Activated naive CD4-positive, alpha-beta T cell (primary cell): ENCODE measurements at regions not wholly inside any gene's neighbourhood (a gene's known extent, or its start where the extent isn't known, plus 50 kb on each side); places are given as distances from the start of the nearest gene placed in this dataset.

Experiments used
- DNase-seq, 4 experiments: peaks; one replicate each; lab custom pipeline; 2025; lab: John Stamatoyannopoulos, UW

DNA sequence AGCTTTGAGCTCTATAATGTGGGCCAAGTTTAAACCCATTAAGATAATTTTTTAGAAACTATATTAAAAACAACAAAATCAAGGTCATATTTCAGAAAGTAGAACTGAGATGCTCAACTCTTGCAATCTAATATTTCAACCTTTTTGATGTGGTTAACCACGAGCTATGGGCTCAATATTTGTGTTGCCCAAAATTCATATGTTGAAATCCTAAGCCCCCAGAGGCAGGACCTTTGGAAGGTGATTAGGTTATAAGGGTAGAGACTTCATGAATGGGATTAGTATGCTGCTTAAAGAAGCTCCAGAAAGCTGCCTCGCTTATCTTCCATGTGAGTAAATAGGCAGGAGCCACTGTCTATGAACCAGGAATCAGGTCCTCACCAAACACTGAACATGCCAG, 284.4 kb downstream of the CRPPA start:
- no peak for DNase-seq

DNA sequence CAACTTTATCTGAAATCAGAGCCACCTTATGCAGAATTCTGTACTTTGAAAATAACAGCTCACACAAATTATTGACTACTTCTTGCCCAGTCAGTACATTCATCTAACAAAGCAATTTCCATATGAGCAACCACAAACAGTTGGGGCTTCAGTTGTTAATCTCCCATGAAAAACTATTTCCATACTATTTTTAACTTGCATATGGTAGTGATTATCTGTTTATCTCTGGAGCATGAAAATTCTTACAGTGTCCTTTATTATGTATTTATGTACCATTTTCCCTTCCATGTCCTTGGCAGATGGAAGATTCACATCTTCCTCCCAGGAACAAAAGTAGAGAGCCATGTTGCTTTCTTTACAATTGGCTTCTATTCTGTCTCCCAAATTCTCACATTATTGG, 285.7 kb downstream of the CRPPA start:
- DNase-seq = no peak

DNA sequence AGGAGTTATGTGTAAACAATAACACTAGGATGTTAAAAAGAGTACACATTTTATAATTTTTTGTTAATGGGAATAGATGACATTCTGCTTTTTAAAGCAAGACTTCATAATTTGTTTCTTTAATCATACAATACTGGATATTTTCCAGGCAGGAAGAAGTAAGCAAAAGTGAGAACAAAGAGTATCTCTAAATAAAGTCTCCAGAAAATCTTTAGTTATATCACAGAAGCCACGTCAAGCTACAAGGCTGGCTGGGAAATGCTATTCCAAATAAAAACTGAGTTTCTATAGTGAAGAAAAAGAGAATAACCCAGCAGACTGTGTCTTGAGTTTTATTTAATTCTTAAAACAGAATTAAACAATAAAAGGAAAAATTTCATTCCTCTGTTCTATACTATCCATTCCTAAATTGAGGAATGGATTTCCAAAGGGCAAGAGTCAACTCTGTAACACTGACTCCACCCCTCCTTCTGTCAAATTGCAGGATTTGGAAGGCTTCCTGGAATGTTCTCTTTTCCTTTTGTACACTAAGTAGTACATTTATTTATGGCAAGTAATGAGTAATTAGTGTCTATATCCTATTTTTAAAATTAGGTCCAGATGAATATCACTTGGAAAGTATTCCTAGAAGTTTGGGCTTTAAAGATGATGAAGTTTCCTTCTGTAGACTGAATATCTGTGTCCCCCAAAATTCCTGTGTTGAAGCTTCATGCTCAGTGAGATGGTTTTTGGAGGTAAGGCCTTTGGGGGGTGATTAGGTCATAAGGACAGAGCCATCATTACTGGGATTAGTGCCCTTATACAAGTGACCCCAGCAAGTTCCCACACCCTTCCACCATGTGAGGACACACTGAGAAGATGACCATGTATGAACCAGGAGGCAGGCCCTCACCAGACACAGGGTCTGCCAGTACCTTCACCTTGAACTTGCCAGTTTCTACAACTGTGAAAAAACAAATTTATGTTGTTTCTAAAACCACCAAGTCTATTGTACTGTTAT, 290.9 kb downstream of the CRPPA start:
- no peak for DNase-seq

DNA sequence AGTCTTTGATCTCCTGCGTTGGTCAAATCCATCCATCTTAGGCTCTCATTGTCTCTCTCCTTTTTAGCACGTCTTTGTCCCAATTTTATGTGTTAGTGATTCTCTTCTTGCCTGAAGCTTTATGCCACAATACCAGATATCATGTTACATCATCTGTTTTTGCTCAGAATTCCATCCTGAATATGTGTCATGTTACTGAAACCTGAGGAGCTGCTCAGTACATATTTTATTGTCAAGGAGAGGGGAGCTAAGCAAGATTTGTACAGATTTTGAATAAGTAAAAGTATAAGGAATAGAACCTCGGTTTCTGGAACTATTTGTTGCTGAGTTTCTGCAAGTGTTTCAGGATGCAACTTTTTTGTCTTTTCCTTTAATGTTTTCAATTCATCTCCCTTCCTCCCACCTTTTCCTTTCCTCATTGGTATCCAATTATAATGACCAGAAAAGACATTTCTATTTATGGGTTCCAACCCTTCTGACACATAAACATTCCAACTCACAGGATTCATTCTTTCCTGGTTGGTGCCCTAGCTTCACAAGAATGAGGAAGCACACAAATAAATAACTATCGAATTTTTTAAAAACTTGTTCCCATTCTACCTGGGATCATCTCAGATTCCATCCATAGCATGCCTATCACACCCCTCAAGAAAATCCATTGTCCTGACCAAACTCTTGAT, 291.8 kb downstream of the CRPPA start:
- DNase-seq = no peak

DNA sequence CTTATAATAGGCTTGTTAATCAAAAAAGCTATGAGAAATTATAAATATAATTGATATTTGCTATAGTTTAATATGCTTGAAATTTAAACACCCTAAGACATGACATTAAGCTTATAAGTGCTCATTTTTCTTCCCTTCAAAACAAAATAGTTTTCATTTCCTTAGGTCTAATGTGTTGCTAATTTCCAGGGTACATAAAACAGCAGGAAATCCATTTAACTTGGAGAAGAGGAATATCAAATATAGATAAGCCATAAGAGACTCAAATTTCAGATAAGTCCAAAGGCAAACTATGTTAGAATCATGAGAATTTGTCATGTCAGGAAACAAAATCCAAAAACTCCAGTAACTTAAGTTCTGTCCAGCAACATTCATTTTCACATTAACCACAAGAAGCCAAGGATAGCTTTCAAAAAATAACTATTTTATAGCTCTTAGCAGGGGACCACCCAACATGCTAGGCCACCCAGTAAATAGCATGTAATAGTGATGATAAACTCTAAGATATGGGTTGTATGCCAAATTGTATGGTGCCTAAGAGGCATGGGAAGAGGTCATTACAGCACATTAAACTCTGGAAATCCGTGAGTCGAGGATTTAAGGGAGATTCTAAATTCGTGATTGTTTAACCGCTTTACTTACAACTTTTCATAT, 298.1 kb downstream of the CRPPA start:
- DNase-seq = no peak

DNA sequence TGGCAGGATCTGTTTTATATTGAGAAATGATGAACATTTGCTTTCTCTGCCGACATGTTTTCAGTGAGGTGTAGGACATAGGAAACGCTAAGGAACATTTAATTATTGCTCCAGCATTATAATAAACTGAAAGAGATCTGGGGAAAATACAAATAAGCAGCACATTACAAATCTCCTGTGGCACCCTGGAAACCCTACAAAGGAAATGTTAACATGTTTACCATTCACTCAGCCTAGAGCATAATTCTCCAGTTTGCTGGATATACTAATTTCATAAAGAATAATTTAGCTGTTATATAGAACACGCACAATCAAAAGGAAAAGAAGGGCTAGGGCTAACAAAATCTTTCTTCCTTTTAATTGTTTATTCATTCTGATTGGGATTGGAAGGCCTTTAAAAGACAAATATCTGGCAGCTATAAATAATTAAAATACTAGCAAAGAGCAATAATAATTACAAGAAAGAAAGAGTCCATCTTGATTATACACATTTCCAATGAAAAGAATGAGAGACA, 299.4 kb downstream of the CRPPA start:
- DNase-seq = no peak

DNA sequence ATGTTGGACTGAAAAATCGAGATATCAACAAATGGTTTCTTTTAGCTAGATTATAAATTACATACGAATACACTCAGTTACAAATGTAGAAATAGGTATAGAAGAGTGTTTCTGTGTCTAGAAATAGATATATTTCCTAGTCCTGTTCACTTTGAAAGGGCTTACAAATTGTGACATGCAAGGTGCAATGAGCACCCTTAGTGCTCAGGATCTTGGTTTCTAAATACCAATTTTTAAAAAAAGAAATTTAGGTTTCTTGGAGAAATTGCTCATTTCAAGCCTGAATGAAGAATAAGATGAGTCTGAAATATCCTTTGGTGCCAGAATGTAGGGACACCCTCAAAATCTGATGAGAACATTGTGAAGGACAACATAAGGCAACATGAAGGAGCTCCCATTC, 306.0 kb downstream of the CRPPA start:
- DNase-seq = no peak

DNA sequence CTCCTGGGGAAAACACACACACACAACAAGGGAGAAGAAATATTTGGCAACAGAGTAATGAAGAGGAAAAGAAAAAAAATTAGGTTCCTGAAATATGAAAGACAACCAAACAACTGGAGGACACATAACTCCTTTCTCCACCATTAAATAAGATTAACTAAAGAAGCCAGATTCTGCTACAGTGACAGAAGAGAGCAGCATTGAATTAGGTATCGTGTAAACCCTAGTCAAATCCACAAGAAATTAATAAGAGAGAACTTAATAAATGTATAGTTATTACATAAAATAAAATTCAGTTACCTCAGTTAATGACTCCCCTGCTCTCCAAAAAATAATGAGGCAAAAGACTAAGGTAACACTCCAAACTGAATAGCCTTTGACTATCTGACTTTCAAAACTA, 306.7 kb downstream of the CRPPA start:
- no peak for DNase-seq

DNA sequence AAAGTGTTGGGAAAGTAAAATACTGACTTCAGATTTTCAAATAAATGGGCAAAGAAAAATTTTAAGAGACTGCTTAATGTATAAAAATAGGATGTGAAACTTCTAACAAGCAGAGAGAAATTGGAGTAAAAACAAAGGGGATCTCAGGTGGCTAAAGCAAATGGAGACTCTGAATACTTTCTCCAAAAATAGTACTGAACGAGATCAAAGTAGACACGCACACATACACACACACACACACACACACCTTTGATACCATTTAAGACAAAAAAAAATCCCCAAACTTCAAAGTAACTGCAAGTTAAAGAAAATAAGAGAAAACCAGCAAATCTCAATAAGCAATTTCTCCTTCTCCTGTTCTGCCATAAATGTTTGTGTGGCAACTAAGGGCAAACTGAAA, 307.3 kb downstream of the CRPPA start:
- DNase-seq = no peak

DNA sequence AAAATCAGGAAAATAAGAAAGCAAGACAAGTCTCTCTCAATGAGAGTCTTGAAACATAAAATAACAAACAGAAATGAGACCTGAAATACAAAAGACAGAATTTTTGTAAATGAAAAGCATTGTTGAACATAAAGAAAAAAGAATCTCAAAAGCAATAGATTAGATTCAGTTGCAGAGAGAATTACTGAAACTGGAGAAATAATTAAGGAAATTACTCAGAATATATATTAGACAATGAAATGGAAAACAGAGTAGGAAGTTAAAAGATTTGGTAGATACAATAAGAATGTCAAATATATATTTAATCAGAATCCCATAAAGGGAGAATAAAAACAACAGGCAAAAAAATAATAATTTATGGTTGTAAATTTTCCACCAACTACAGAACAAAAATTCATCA, 308.3 kb downstream of the CRPPA start:
- no peak for DNase-seq

DNA sequence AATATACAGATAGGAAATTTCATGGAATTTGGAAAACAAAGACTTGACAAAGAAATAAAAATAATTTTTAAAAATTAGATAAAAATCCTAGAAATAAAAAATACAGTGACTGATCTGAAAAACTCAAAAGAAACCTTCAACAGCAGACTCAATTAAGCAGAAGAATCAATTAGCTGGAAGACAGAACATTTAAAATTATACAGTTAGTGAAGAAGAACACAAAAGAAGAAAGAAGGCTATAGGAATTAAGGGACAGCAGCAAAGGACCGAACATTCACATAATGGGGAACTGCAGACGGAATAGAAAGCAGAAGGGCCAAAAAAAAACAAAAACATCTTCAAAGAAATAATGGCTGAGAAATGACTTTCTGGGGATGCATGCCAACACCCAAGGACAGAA, 314.5 kb downstream of the CRPPA start:
- no peak for DNase-seq

DNA sequence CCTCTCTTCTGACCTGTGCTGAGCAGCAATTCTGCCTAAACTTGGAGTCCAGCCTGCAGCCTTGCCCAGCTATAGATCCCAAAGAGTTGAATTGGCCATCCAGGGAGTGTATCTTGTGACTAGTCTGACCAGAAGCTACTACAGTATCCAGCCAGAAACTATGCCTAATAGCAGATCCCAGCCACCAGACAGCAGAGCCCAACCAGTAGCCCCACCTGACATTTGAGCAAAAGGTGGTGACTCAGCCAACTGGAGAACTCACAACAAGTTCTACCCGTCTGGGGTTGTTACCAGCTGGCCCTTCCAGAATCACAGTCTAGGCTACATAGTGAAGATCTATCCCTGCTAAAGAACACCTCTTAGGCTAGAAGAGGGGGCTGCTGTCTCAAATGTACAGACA, 315.0 kb downstream of the CRPPA start:
- DNase-seq = no peak

DNA sequence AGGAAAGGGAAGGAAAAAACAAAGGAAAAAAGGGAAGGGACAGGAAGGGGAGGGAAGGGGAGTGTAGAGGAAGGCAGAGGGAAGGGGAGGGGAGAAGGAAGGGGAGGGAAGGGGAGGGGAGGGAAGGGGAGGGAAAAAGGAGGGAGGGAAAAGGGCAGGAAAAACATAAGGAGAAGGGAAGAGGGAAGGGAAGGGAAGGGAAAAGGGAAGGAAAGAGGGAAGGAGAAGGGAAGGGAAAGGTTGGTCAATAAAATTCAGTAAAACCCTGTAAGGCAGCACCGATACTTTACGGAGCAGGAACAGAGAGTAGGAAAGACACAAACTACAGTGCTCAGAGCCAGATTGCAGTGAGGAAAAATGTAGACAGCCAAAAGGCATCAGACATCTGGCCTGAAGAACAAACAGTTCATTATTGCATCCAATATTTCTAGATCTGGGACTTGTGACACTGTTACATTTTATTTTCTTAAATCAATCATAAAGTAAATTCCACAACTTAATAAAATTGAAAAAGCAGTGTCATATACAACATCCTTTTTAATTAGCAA, 322.0 kb downstream of the CRPPA start:
- DNase-seq = no peak

DNA sequence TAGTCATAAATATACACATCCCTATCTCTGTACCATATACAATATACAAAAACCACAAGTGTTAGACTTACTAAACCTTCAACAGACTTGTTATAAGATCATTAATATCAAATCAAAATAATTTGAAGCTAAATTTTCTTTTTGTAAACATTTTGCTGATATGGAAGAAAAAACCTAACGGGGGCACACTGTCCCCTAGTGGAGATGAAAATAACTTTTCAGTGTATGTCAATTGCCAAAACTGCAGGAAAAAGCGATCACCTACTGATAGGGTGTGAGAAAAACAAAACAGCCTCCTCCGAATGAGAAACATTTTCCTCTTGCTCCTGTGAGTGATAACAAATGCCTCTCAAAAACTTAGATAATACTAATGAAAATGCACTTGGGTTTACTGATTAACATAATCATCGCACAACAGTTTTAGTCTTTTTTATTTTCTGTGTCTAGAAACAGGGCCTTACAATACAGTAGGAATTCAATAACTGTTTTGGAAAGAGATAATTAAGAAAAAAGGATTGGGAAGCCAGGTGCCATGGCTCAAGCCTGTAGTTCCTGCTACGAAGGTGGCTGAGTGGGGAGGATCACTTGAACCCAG, 322.7 kb downstream of the CRPPA start:
- DNase-seq = no peak

DNA sequence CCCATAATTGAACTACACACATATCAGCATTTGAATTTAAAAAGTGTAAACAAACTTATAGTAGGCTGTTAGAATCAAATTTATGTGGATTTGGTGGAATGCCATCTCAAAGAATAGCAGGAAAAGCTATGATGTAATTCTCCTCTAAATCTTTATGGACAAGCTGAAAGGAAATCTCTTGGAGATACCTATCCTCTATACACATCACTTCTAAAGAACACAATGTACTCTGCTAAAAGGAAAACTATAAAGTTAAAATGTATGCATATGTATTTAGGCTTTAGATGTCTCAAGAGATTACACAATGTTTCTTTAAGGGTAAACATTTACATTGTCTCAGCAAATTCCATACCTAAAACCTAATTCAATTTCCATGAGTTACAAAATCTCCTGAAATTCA, 323.3 kb downstream of the CRPPA start:
- DNase-seq = no peak

DNA sequence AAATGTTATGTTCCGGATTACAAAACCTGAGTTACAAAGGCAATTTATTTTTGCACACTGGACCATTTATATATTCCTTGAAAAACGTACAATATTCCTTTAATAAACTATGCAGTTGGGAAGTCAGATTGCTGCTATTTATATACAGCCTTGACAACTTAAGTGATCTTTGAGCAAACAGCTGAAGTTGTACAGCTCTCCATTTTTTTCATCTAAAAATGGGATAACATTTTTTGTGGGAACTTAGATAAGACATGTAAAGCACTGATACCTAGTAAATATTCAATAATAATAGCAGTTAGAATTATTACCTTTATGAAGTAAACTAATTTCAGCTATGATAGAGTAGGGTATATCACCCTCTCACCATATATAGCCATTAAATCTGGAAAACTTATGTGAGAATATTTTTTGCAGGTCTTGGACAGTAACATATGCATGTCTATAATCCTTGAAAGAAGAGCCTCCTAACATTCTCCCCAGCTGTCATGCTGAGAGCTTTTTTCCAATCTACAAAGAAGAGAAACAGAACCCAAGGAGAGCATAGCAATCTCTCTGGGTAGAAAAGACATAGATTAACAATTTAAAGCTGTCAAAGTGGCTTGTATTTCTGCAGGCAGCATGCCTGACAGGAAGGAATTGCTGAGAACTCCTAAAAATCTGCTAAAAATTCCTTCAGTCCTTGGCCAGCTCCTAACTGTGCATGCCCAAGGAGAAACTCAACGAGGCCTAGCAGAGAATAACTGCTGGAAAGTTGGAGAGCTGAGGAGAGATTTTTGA, 326.0 kb downstream of the CRPPA start:
- no peak for DNase-seq

DNA sequence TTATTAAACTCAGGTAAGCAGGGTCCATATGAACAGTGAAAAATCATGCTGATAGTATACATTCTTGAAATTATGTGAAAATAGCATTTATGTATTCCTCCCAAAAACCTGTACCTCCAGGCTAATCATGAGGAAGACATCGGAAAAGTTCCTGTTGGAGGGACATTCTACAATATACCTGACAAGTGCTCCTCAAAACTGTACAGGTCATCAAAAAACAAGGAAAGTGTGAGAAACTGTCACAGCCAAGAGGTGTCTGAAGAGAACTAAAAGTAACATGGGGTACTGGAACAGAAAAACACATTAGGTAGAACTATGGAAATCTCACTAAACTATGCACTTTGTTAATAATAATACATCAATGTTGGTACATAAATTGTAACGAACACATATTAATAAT, 326.7 kb downstream of the CRPPA start:
- no peak for DNase-seq

DNA sequence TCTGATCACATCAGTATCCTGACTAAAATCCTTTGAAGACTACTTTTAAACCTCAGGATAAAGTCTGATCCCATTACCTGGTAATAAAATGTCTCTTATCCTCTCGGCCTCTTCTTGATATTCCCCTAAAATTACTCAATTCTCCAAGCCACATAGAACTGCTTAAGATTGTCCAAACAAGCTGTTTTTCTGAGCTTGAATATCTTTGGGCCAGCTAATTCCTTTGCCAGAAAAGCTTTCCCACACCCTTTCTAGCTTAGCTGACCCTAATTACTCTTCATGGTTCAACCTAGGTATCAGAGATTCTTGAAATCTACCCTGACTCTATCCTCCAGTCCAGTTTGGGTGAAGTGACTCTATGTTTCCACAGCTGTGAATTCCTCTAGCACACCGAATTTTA, 328.6 kb downstream of the CRPPA start:
- no peak for DNase-seq

DNA sequence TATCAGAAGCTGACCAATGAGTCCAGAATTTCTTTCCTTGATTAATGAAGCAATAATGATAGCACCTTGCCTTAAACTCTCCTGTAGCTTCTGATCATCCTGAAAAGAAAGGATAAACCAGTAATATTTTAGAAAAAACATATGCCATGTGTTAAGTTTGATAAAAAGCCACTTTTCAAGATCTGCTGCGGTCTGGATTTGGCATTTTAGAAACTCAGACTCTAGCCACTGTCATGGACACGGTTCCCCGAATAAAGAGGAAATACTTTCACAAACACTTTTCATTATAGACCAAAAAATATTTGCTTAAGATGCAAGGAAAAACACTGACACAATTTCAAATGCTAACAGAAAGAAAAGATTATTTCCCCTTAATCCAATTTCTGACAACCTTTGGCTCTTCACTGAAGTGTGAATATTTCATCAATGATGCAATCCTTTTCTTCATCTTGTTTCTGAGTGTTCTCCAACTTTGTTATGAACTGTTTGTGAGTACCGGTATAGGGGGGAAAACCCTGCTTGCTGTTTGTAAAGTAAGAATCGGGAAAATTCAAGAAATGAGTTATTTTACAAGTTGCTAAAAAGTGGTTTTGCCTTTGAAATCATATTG, 329.5 kb downstream of the CRPPA start:
- no peak for DNase-seq

DNA sequence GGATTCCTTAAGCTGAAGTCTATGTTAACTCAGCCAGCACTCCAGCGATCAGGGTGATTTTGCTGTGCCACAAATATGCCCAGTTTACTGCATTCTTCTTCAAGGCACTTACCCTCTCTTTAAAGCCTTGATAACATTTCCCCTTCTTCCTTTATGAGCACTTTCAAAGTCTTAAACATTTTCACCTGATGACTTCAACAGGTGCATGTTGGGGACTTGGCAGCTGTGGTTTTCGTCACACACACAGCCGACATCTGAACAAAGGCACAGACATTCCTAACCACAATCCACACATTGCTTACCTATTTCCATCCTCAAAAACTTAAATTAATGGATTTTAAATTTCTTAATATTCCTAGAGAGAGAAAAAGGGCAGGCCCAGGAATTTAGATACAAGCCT, 331.5 kb downstream of the CRPPA start:
- no peak for DNase-seq

DNA sequence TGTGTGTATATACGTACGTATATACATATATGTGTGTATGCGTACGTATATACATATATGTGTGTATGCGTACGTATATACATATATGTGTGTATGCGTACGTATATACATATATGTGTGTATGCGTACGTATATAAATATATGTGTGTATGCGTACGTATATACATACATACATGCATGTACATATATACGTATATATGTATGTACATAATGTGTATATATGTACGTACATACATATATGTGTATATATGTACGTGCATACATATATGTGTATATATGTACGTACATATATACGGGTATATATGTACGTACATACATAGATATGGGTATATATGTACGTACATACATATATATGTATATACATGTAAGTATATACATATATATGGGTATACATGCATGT, 332.1 kb downstream of the CRPPA start:
- no peak for DNase-seq
